ENCODE measurements at regions not wholly inside any gene's neighbourhood (a gene's known extent, or its start where the extent isn't known, plus 50 kb on each side); places are given as distances from the start of the nearest gene placed in this dataset.

DNA sequence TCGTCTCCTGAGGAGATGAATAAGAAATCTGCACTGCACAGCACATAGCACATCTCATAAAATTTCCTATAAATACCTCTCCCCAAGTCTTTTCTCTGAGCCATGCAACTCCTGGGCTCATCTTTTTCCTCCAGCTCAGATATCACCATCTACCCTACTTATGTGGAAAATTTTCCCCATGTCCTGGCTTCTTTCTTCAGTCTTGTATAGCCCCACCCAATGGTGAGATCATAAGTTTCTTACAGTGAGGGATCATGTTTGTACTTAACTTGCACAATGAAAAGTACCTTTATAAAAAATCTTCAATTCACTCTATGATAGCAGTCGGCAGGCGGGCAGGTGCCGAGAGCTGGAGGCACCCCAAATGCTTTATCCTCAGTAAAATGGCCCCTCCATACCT, 198.6 kb upstream of the S100G start:
- no peak for DNase-seq

- no peak for DNase-seq
Measured at GRCh38 chrX:16454926-16455325, 195.0 kb upstream of the S100G start.

DNA sequence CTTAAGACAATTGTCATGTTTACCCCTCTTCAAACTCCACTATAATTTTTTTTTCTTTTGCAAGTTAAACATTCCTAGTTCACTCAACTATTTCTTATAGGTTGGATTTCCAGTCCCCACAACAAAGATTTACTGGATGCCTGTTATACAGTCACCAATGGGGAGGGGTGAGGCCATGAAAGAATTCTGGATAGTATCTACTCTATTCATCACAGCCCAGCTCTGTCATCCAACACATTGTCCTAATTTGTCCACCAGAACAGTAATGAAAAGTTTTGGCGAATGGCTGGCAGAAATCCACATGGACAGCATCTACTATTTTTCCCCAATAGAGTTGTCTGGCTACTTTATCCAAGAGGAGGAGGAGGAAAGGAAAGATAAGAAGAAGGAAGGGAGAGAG, 192.7 kb upstream of the S100G start:
- DNase-seq = no peak

DNA sequence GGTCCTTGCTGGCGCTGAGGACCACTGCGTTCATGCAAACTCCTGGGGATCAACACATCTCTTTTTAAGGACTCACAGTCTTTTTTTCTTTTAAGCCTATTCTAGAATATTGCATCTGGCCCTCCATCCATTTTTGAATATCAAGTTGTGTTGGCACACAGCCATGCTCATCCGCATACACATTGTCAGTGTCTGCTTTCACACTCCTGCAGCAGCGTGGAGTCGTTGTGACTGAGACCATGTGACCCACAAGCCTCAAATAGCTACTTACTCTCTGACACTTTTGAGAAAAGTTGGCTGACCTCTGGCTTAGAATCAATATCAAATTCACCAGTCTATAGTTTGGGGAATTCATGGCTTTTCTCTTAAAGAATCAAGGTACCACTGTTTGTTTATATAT, 191.8 kb upstream of the S100G start:
- DNase-seq = no peak

- no peak for DNase-seq
Measured at GRCh38 chrX:16459008-16459407, 190.9 kb upstream of the S100G start.

GRCh38 chrX:16461968-16462367, 188.0 kb upstream of the S100G start:
- no peak for DNase-seq

GRCh38 chrX:16462912-16463311, 187.0 kb upstream of the S100G start:
- DNase-seq = no peak

GRCh38 chrX:16464369-16464768, 185.6 kb upstream of the S100G start:
- DNase-seq = no peak

GRCh38 chrX:16465081-16465876, 184.7 kb upstream of the S100G start:
- no peak for DNase-seq

DNA sequence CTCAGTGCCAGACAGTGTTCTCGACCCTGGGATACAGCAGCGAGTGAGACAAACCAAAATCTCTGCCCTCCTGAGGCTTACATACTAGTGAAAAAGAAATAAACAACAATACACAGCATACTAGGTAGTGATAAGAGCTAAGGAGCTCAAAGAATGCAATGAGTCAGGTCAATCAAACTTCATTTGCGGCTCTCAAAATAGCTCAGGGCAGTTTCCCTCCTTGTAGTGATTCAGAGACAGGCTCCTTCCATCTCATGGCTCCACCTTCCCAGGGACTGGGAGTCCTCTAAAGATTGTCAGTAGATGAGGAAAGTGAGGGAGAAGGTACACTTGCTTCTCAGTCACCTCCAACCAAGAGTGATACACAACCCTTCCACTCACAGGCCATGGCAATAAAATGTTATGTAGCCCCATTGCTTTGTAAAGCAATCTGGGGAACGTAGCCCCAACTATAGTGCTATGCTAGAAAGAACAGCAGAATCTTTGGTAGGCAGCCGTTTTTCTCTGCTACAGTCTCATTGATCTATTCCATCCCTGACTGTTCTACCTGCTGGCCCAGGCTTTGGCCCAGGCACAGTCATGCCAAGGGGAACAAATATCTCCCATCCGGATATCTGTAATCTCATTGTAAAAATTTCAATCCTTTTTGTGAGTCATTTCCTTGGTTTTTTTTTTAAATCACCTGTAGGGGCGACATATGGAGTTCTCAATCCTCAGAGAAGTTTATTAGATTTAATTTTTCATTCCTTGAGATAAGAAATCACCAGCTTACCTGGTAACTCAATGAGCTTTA, 183.1 kb upstream of the S100G start:
- DNase-seq = no peak

DNA sequence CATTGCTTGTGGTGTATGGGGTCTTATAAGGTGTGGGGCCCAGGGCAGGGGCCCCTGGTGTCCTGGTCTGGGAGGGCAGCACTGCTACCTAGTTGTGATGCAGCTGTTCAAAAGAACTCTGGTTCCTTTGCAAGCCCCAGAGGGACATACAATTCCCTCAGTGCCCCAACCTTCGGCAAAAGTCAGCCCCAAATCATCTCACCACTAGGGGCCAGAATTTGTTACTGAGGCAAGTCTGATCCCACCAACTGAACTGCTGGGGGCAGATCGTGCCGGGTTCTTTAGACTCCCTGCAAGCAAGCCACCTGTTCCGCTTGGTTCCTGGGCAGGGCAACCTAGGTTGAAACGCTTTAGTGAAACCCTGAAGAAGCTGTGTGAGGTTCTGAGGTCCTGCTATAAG, 180.1 kb upstream of the S100G start:
- no peak for DNase-seq

- no peak for DNase-seq
Measured at GRCh38 chrX:16472345-16472744, 177.6 kb upstream of the S100G start.

DNA sequence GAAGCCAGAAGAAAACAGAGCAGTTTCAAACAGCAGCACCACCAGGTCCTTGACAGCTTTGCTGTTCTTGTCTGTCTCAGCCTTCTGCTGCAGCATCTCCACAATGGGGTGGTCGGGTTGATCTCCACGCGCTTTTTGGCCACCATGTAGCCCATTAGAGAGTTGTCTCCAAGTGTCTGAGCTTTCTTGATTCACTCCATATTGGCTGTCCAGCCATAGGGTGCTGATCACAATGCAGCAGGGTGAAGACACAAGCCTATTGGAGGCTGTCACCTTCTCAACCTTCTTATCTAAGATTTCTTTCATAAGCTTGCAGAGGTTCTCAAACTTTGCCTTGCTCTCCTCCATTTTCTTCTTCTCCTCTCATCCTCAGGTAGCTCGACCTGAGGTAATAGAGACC, 175.4 kb upstream of the S100G start:
- DNase-seq = no peak

DNA sequence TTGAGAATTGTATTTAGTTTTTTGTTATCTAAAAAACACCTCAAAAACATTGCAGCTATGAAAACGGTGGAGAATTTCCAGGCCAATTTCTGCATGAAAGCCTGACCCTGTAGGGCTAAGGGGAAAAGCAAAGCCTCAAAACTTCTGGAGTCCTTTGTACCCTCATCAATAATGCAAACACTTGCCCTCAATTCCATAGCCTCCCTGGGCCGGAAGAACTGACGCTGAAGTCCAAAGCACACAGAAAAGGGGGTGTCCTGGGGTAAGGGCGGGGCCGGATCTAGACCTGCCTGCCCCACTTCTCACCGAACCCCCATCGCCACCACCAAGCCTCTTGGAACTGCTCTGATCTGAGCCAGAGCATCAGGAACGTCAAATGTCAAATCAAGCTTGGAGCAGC, 173.9 kb upstream of the S100G start:
- DNase-seq = no peak

DNA sequence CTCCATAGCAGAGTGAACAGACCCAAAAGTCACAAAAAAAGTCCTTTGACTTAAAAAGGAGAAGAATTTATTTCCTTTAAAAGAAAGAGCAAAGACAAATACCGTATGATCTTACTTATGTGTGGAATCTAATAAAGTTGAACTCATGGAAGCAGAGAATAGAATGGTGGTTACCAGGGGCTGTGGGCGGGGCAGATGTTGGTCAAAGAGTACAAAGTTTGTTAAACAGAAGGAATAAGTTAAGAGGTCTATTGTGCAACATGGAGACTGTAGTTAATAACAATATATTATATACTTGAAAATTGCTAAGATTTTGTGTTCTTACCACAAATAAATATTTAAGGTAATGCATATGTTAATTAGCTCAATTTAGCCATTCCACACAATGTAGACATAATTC, 173.3 kb upstream of the S100G start:
- no peak for DNase-seq

DNA sequence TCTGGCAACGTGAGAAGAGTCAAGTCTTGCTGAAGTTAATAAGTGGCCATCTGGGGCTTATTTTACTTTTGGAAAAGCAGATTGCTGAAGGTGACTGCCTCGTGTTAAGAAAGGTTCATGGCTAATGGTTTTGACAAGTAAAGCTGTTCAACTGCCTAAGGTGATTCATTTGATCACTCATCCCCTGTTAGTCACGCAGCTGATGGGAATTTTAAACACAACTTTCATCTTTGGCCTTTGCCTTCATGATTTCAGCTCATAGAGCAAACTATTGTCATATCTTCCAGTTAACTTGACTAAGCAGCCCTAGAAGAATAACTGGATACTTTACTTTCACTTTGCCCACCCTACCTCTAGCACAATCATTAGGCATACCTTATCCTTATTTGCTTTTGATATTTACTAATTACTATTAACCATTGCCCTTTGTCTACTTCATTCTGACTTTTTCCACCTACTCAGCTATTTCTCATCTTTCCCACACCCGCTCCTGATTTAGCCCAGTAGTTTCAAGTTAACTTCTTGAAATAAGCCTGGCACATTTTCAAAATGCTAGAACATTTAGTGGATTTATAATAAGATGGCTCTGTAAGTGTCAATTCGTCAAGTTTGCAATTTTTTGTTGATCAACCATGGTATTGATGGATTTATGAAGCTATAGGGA, 170.6 kb upstream of the S100G start:
- no peak for DNase-seq

DNA sequence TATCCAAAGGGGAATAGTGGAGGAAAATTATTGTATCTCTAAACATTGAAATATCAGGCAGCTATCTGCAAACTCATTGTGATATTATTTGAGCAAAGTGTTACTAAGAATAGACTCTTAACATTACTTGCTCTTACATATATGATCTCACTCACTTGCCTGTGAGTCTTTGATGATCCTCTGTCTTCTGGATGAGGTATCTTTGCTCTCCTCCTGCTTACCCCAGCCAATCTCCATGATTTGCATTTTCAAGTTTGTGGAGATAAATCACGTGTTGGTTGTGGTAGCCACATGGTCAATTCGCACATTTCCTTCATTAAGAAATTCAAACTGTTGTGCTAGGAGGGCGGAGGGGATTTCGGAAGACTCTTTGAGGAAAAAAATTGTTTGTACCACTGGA, 169.9 kb upstream of the S100G start:
- DNase-seq = no peak

DNA sequence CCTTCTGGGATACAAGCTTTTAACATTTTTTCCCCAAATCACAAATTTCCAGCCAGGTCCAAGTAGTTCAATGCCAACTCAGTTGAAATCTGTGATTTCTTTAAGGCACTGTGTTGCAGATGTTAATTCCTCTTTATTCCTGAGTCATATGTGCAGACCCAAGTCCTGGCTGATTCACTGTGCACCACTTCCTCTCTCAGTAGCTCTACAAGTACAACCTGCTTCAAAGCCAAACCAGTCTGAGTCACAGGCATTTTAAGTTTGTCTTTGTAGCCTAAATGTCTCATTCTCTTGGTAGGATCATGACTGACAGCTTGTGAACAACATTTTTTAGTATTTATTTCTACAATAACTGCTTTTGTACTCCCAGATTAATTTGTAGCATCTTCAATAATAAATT, 165.6 kb upstream of the S100G start:
- DNase-seq = peak; percentile 3 to 45

GRCh38 chrX:16487620-16488385, 162.2 kb upstream of the S100G start:
- DNase-seq = no peak

GRCh38 chrX:16488959-16489358, 161.0 kb upstream of the S100G start:
- no peak for DNase-seq

DNA sequence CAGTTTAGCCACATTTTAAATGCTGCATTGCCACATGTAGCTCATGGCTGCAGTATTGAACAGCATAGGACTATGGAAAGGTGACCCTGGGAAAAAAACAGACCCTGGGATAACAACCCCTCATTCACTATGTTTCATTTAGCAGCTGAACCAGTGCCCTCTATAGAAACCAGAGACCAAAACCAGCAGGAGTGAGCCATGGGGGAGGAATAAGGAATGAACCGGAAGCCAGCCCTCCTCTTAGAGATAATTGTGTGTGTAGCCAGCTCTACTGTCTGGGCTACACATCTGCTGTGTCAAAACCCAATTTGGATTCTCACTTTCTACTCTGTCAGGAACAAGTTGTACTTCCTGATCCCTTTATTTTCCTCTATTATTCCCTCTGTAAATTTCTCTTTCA, 158.5 kb upstream of the S100G start:
- DNase-seq = no peak

DNA sequence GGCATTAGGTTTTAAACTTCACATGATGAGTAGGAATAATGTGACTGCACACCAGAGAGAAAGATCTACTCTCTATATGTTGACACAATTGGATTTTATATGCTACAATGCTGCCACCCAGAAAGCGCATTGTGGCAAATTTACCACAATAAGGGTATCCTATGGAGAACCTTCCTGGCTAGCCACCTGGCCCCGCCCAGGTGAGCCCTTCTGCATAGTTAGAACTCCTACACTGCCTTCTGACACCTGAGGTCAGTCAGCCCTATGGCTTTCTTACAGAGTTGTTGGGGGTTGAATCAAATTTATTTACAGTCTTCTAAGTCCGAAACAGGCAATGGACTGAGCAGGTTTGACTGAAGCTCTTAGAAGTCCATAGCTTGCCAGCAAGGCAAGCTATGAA, 153.8 kb upstream of the S100G start:
- DNase-seq = no peak
